Trophoblast cell (in vitro differentiated cells and primary cell): ENCODE measurements at regions not wholly inside any gene's neighbourhood (a gene's known extent, or its start where the extent isn't known, plus 50 kb on each side); places are given as distances from the start of the nearest gene placed in this dataset.

Source experiments
- DNase-seq, 2 donors: peaks; one replicate each; pipeline ENCODE4 v3.0.0-alpha.2; 2016
- H2AFZ ChIP-seq: 2 replicates; pipeline ENCODE4 v1.6.1; 2013; ENCODE audit warnings: low read length, moderate library complexity, mild to moderate bottlenecking; ENCODE audit not compliant: insufficient read depth, poor library complexity
- H2AK5ac ChIP-seq: 2 replicates; pipeline ENCODE4 v1.6.1; 2013; ENCODE audit warnings: mild to moderate bottlenecking, low read length
- H2BK120ac ChIP-seq: 2 replicates; pipeline ENCODE4 v1.6.1; 2013; ENCODE audit warnings: low read length, mild to moderate bottlenecking, moderate library complexity; ENCODE audit not compliant: insufficient read depth, poor library complexity
- H2BK12ac ChIP-seq: 2 replicates; pipeline ENCODE4 v1.6.1; 2013; ENCODE audit warnings: mild to moderate bottlenecking, low read length, moderate library complexity
- H2BK5ac ChIP-seq: 2 replicates; pipeline ENCODE4 v1.6.1; 2013; ENCODE audit warnings: low read length, low read depth, moderate library complexity, mild to moderate bottlenecking; ENCODE audit not compliant: poor library complexity
- H3K14ac ChIP-seq: 2 replicates; pipeline ENCODE4 v1.6.1; 2013; ENCODE audit warnings: mild to moderate bottlenecking, low read length
- H3K18ac ChIP-seq: 2 replicates; pipeline ENCODE4 v1.6.1; 2013; ENCODE audit warnings: mild to moderate bottlenecking, low read length
- H3K23ac ChIP-seq: 2 replicates; pipeline ENCODE4 v1.6.1; 2013; ENCODE audit warnings: low read length
- H3K27ac ChIP-seq: 2 replicates; pipeline ENCODE4 v1.5.1; 2013; ENCODE audit warnings: low read depth, mild to moderate bottlenecking, inconsistent platforms, low read length, moderate library complexity
- H3K27me3 ChIP-seq: 2 replicates; pipeline ENCODE4 v1.6.1; 2013; ENCODE audit warnings: inconsistent platforms, mild to moderate bottlenecking, low read length, moderate library complexity; ENCODE audit not compliant: insufficient read depth
- H3K36me3 ChIP-seq, 2 experiments: 1 replicate in 1 of 2; 2 replicates in 1 of 2; pipeline ENCODE4 v1.6.1; 2013; ENCODE audit warnings: low read length in 2 of 2, mild to moderate bottlenecking in 2 of 2, moderate library complexity in 1 of 2; ENCODE audit not compliant: insufficient read depth in 2 of 2, control insufficient read depth in 1 of 2
- H3K4ac ChIP-seq: 2 replicates; pipeline ENCODE4 v1.6.1; 2013; ENCODE audit warnings: low read depth, mild to moderate bottlenecking, low read length, moderate library complexity
- H3K4me1 ChIP-seq, 2 experiments: 1 replicate in 1 of 2; 2 replicates in 1 of 2; pipeline ENCODE4 v1.6.1; 2013; ENCODE audit warnings: low read length in 2 of 2, mild to moderate bottlenecking in 2 of 2, moderate library complexity in 1 of 2; ENCODE audit not compliant: insufficient read depth in 2 of 2, control insufficient read depth in 1 of 2
- H3K4me2 ChIP-seq: 2 replicates; pipeline ENCODE4 v1.6.1; 2013; ENCODE audit warnings: inconsistent platforms, mild to moderate bottlenecking, low read length, moderate library complexity
- H3K4me3 ChIP-seq: 2 replicates; pipeline ENCODE4 v1.5.1; 2013; ENCODE audit warnings: mild to moderate bottlenecking, low read depth, low read length, inconsistent platforms
- H3K79me1 ChIP-seq: one replicate; pipeline ENCODE4 v1.6.1; 2013; ENCODE audit warnings: low read length
- H3K79me2 ChIP-seq: 2 replicates; pipeline ENCODE4 v1.6.1; 2013; ENCODE audit warnings: low read length, mild to moderate bottlenecking; ENCODE audit not compliant: control insufficient read depth, insufficient read depth, poor library complexity
- H3K9ac ChIP-seq: 2 replicates; pipeline ENCODE4 v1.6.1; 2013; ENCODE audit warnings: mild to moderate bottlenecking, low read length
- H3K9me3 ChIP-seq: 2 replicates; pipeline ENCODE4 v1.6.1; 2013; ENCODE audit warnings: low read depth, mild to moderate bottlenecking, control low read depth, inconsistent platforms, low read length; ENCODE audit not compliant: insufficient read depth
- H4K12ac ChIP-seq: 2 replicates; pipeline ENCODE4 v1.6.1; 2013; ENCODE audit warnings: low read depth, mild to moderate bottlenecking, low read length, moderate library complexity
- H4K8ac ChIP-seq: 2 replicates; pipeline ENCODE4 v1.6.1; 2013; ENCODE audit warnings: low read depth, mild to moderate bottlenecking, low read length, moderate library complexity
- H4K91ac ChIP-seq: one replicate; pipeline ENCODE4 v1.6.1; 2013; ENCODE audit warnings: low read depth, mild to moderate bottlenecking, low read length, moderate library complexity
- WGBS: extraction: QIAGEN DNeasy Blood & Tissue Kit; methylation state at CpG from one replicate; pipeline ENCODE4 v1.1.7; 2013; ENCODE audit warnings: missing lambda C conversion rate; ENCODE audit not compliant: insufficient read length, insufficient coverage; ENCODE audit errors: extremely low coverage; 5-methylcytosine and 5-hydroxymethylcytosine counted together

GRCh38 chr18:56358608-56359280 is 279.6 kb downstream of the TXNL1 start:
- no peak overlapping the region for H3K4ac ChIP-seq
- no peak overlapping the region for H2BK5ac ChIP-seq
- no peaks in the 10 kb centered on the region for H3K4me1 ChIP-seq
- no peaks in the 10 kb centered on the region for H3K79me2 ChIP-seq
- no peaks in the 10 kb centered on the region for H3K27me3 ChIP-seq
- no CpG with 5 or more reads among the region's 5 CpGs for WGBS
- DNase-seq = no peak
- H3K4me3 ChIP-seq = no peak overlapping the region
- no peak overlapping the region for H2BK120ac ChIP-seq
- H4K91ac ChIP-seq = no peak overlapping the region
- no peak overlapping the region for H3K14ac ChIP-seq
- no peaks in the 10 kb centered on the region for H3K36me3 ChIP-seq
- H3K79me1 ChIP-seq = no peaks in the 10 kb centered on the region
- H3K18ac ChIP-seq = no peak overlapping the region
- H3K9me3 ChIP-seq = no peaks in the 10 kb centered on the region
- H3K9ac ChIP-seq = no peak overlapping the region
- no peak overlapping the region for H2BK12ac ChIP-seq
- no peak overlapping the region for H2AFZ ChIP-seq
- no peak overlapping the region for H3K23ac ChIP-seq
- H3K27ac ChIP-seq = no peak overlapping the region
- H4K12ac ChIP-seq = no peak overlapping the region
- H2AK5ac ChIP-seq = no peak overlapping the region
- no peak overlapping the region for H3K4me2 ChIP-seq
- H4K8ac ChIP-seq = no peak overlapping the region

- no peak overlapping the region for H3K4me3 ChIP-seq
- no peak overlapping the region for H4K8ac ChIP-seq
- no peak overlapping the region for H3K4ac ChIP-seq
- no peaks in the 10 kb centered on the region for H3K27me3 ChIP-seq
- no peak overlapping the region for H2BK5ac ChIP-seq
- no peak overlapping the region for H3K14ac ChIP-seq
- no peaks in the 10 kb centered on the region for H3K4me1 ChIP-seq
- H3K9me3 ChIP-seq = no peaks in the 10 kb centered on the region
- no CpG with 5 or more reads among the region's 2 CpGs for WGBS
- no peak for DNase-seq
- no peak overlapping the region for H3K9ac ChIP-seq
- H3K36me3 ChIP-seq = no peaks in the 10 kb centered on the region
- no peak overlapping the region for H3K4me2 ChIP-seq
- H2AK5ac ChIP-seq = no peak overlapping the region
- no peak overlapping the region for H4K91ac ChIP-seq
- H2AFZ ChIP-seq = no peak overlapping the region
- no peak overlapping the region for H3K18ac ChIP-seq
- no peak overlapping the region for H2BK120ac ChIP-seq
- H2BK12ac ChIP-seq = no peak overlapping the region
- H3K79me1 ChIP-seq = no peaks in the 10 kb centered on the region
- H3K23ac ChIP-seq = no peak overlapping the region
- no peaks in the 10 kb centered on the region for H3K79me2 ChIP-seq
- H3K27ac ChIP-seq = no peak overlapping the region
- H4K12ac ChIP-seq = no peak overlapping the region
Observed at GRCh38 chr18:56353663-56354260, 284.6 kb downstream of the TXNL1 start.

- Histone ChIP-seq H3K27ac (no peak overlapping the region), H3K23ac (no peak overlapping the region), H3K9me3 (no peaks in the 10 kb centered on the region), H3K18ac (no peak overlapping the region), H3K14ac (no peak overlapping the region), H3K79me2 (no peaks in the 10 kb centered on the region), H3K9ac (no peak overlapping the region), H3K27me3 (no peaks in the 10 kb centered on the region), H3K36me3 (no peaks in the 10 kb centered on the region), H4K91ac (no peak overlapping the region), H2BK120ac (no peak overlapping the region), H2BK12ac (no peak overlapping the region), H3K4me1 (no peaks in the 10 kb centered on the region), H3K4ac (no peak overlapping the region), H2AK5ac (no peak overlapping the region), H2AFZ (no peak overlapping the region), H3K79me1 (no peaks in the 10 kb centered on the region), H3K4me3 (no peak overlapping the region), H4K12ac (no peak overlapping the region), H4K8ac (no peak overlapping the region), H2BK5ac (no peak overlapping the region), H3K4me2 (no peak overlapping the region)
- DNase-seq = no peak
- no CpG with 5 or more reads among the region's 6 CpGs for WGBS
Observed at GRCh38 chr18:56351911-56352500, 286.4 kb downstream of the TXNL1 start.

- no peaks in the 10 kb centered on the region for H3K27me3 ChIP-seq
- H2AFZ ChIP-seq = no peak overlapping the region
- no peak overlapping the region for H4K8ac ChIP-seq
- no peak overlapping the region for H4K91ac ChIP-seq
- DNase-seq = no peak
- H3K4me3 ChIP-seq = no peak overlapping the region
- no peak overlapping the region for H2BK120ac ChIP-seq
- H4K12ac ChIP-seq = no peak overlapping the region
- H3K4me1 ChIP-seq = no peaks in the 10 kb centered on the region
- H3K9me3 ChIP-seq = no peaks in the 10 kb centered on the region
- no peaks in the 10 kb centered on the region for H3K36me3 ChIP-seq
- H3K79me2 ChIP-seq = no peaks in the 10 kb centered on the region
- no peak overlapping the region for H3K4me2 ChIP-seq
- no peaks in the 10 kb centered on the region for H3K79me1 ChIP-seq
- H3K18ac ChIP-seq = no peak overlapping the region
- H3K27ac ChIP-seq = no peak overlapping the region
- no peak overlapping the region for H3K23ac ChIP-seq
- H3K9ac ChIP-seq = no peak overlapping the region
- no peak overlapping the region for H2BK5ac ChIP-seq
- H3K4ac ChIP-seq = no peak overlapping the region
- H3K14ac ChIP-seq = no peak overlapping the region
- WGBS = no CpG with 5 or more reads among the region's 4 CpGs
- H2BK12ac ChIP-seq = no peak overlapping the region
- H2AK5ac ChIP-seq = no peak overlapping the region
Observed at GRCh38 chr18:56337507-56337906, 300.9 kb downstream of the TXNL1 start.
